ENCODE measurements at regions not wholly inside any gene's neighbourhood (a gene's known extent, or its start where the extent isn't known, plus 50 kb on each side); places are given as distances from the start of the nearest gene placed in this dataset.

- Histone ChIP-seq H3K9ac (no peak overlapping the region), H3K27ac (no peak overlapping the region; the same call in 1 of the 2 replicates), H3K4me2 (peak overlapping the region; percentile 44), H3K36me3 (no peaks in the 10 kb centered on the region), H3K4me1 (peaks cover 59% of the 10 kb centered on the region), H4K20me1 (peaks cover 4% of the 10 kb centered on the region; the same call in 1 of the 2 replicates), H3K27me3 (no peaks in the 10 kb centered on the region), H3K4me3 (no peak overlapping the region), H3K9me3 (peaks cover 32% of the 10 kb centered on the region)
- no peak for TF ChIP-seq Cebpa-rat (IDR thresholded peaks at IDR 0.05)
Measured at GRCh38 chr21:45592208-45592619, 50.0 kb upstream of the SLC19A1 start.

GRCh38 chr21:45592626-45593134 lies 50.4 kb upstream of the SLC19A1 start:
- H3K4me3 ChIP-seq: no peak overlapping the region
- H3K36me3 ChIP-seq: no peaks in the 10 kb centered on the region
- no peak for TF ChIP-seq Cebpa-rat (IDR thresholded peaks at IDR 0.05)
- peaks cover 4% of the 10 kb centered on the region; the same call in 1 of the 2 replicates for H4K20me1 ChIP-seq
- H3K4me2 ChIP-seq: peak overlapping the region; percentile 44
- no peak overlapping the region for H3K9ac ChIP-seq
- H3K4me1 ChIP-seq: peaks cover 62% of the 10 kb centered on the region
- H3K9me3 ChIP-seq: peaks cover 28% of the 10 kb centered on the region
- H3K27me3 ChIP-seq: no peaks in the 10 kb centered on the region
- no peak overlapping the region for H3K27ac ChIP-seq

- no peak for TF ChIP-seq Cebpa-rat (IDR thresholded peaks at IDR 0.05)
- peaks cover 70% of the 10 kb centered on the region for H3K4me1 ChIP-seq
- peak overlapping the region; percentile 36; the same call in 1 of the 2 replicates for H3K4me2 ChIP-seq
- peaks cover 20% of the 10 kb centered on the region for H3K9me3 ChIP-seq
- H3K9ac ChIP-seq: no peak overlapping the region
- no peaks in the 10 kb centered on the region for H3K27me3 ChIP-seq
- no peaks in the 10 kb centered on the region for H3K36me3 ChIP-seq
- H4K20me1 ChIP-seq: peaks cover 4% of the 10 kb centered on the region; the same call in 1 of the 2 replicates
- H3K27ac ChIP-seq: no peak overlapping the region
- H3K4me3 ChIP-seq: no peak overlapping the region
Measured at GRCh38 chr21:45593162-45594022, 50.1 kb upstream of the PCBP3 start.
